Skeletal muscle tissue (tissue), 4 donors: ENCODE measurements at regions not wholly inside any gene's neighbourhood (a gene's known extent, or its start where the extent isn't known, plus 50 kb on each side); places are given as distances from the start of the nearest gene placed in this dataset. TPM values are rescaled to one million over a fixed set of nuclear protein-coding genes. Genes with fewer than 3 reads are reported as not detected.

Experiments
- H3K27ac ChIP-seq: one replicate; pipeline ENCODE4 v1.7.0; 2013; ENCODE audit warnings: mild to moderate bottlenecking, low read depth, low read length, inconsistent platforms
- H3K27me3 ChIP-seq, 3 donors: one replicate each; pipeline ENCODE4 v1.7.0; 2013; ENCODE audit warnings: low read length in 3 of 3; ENCODE audit not compliant: control insufficient read depth in 3 of 3, insufficient read depth in 3 of 3
- H3K36me3 ChIP-seq, 3 donors: one replicate each; pipeline ENCODE4 v1.7.0; 2013; ENCODE audit warnings: low read length in 3 of 3; ENCODE audit not compliant: control insufficient read depth in 3 of 3, insufficient read depth in 3 of 3
- H3K4me1 ChIP-seq, 3 donors: one replicate each; pipeline ENCODE4 v1.7.0; 2013; ENCODE audit warnings: low read length in 3 of 3, mild to moderate bottlenecking in 3 of 3; ENCODE audit not compliant: control insufficient read depth in 3 of 3, insufficient read depth in 3 of 3
- H3K4me3 ChIP-seq, 3 donors: one replicate each; pipeline ENCODE4 v1.7.0; 2013; ENCODE audit warnings: low read length in 3 of 3
- H3K9ac ChIP-seq, 3 donors: one replicate each; pipeline ENCODE4 v1.7.0; 2013; ENCODE audit warnings: low read length in 3 of 3, mild to moderate bottlenecking in 3 of 3, moderate library complexity in 2 of 3, low read depth in 1 of 3
- H3K9me3 ChIP-seq, 3 donors: one replicate each; pipeline ENCODE4 v1.7.0; 2013; ENCODE audit warnings: low read length in 3 of 3; ENCODE audit not compliant: control insufficient read depth in 3 of 3
- small RNA-seq: library from RNA; depleted of rRNA; stranded (forward); fragments of <200 nt; gene quantifications from one replicate; pipeline ENCODE3, GENCODE V24; 2014
- donor health status: Osteomylitis.

GRCh38 chr13:60629158-60629557 is 232.1 kb downstream of the TDRD3 start:
- H3K9ac ChIP-seq, result no peak overlapping the region
- no peaks in the 10 kb centered on the region for H3K9me3 ChIP-seq
- H3K27me3 ChIP-seq, result peaks cover 0 to 2% (median 0%) of the 10 kb centered on the region in 3 donors
- no peak overlapping the region for H3K27ac ChIP-seq
- H3K4me1 ChIP-seq, result no peaks in the 10 kb centered on the region
- H3K36me3 ChIP-seq, result no peaks in the 10 kb centered on the region
- no peak overlapping the region for H3K4me3 ChIP-seq

GRCh38 chr13:60627071-60627686 is 230.2 kb downstream of the TDRD3 start:
- H3K4me3 ChIP-seq, result no peak overlapping the region
- H3K9me3 ChIP-seq, result no peaks in the 10 kb centered on the region
- no peaks in the 10 kb centered on the region for H3K36me3 ChIP-seq
- no peak overlapping the region for H3K9ac ChIP-seq
- peaks cover 0 to 2% (median 0%) of the 10 kb centered on the region in 3 donors for H3K27me3 ChIP-seq
- H3K4me1 ChIP-seq, result no peaks in the 10 kb centered on the region
- H3K27ac ChIP-seq, result no peak overlapping the region

Small RNAs in the stretch of these regions (small RNA-seq; reads per million reads assigned to genes)
- gene MIR3169 (not detected), gene RNY3P5 (not detected)
